H1 (cell line): ENCODE measurements at regions not wholly inside any gene's neighbourhood (a gene's known extent, or its start where the extent isn't known, plus 50 kb on each side); places are given as distances from the start of the nearest gene placed in this dataset.

Experiments
- CTCF ChIA-PET: fragments of 300-600 bp; sonication (Branson Sonifier 250); formaldehyde crosslinking; loops from one replicate; lab custom pipeline; 2021; ENCODE audit not compliant: partially characterized antibody; lab: Charles Lee
- POLR2A ChIA-PET: fragments of 300-600 bp; sonication (Branson Sonifier 250); formaldehyde crosslinking; loops from one replicate; lab custom pipeline; 2021; ENCODE audit warnings: inconsistent platforms; ENCODE audit not compliant: partially characterized antibody; lab: Charles Lee
- DNase-seq, 2 experiments: peaks; one replicate each; pipeline versions ENCODE4 v3.0.0 to v3.0.0-alpha.2; 2010 to 2022; ENCODE audit warnings: low spot score in 2 of 2, low read depth in 1 of 2, mixed read lengths in 1 of 2
- FAIRE-seq: peaks from 2 replicates; lab custom pipeline; 2011; peaks lifted over from hg19 to GRCh38; lab: Jason Lieb, UNC
- H2AFZ ChIP-seq: 2 replicates; pipeline ENCODE4 v1.8.1; 2012; ENCODE audit warnings: low read length, inconsistent platforms
- H2AK5ac ChIP-seq: 2 replicates; pipeline ENCODE4 v1.6.1; 2013; ENCODE audit warnings: low read depth, low read length
- H2BK120ac ChIP-seq: replicated peaks from 2 replicates; pipeline ENCODE3; 2013; ENCODE audit warnings: low read depth, low read length, inconsistent platforms
- H2BK12ac ChIP-seq: 2 replicates; pipeline ENCODE4 v1.6.1; 2013; ENCODE audit warnings: low read depth, low read length
- H2BK15ac ChIP-seq: 2 replicates; pipeline ENCODE4 v1.6.1; 2013; ENCODE audit warnings: low read length
- H2BK20ac ChIP-seq: 2 replicates; pipeline ENCODE4 v1.6.1; 2013; ENCODE audit warnings: low read length
- H2BK5ac ChIP-seq: 2 replicates; pipeline ENCODE4 v1.6.1; 2013; ENCODE audit warnings: low read depth, low read length
- H3K14ac ChIP-seq: 2 replicates; pipeline ENCODE4 v1.6.1; 2013; ENCODE audit warnings: inconsistent platforms; ENCODE audit not compliant: insufficient read length
- H3K18ac ChIP-seq: 2 replicates; pipeline ENCODE4 v1.6.1; 2013; ENCODE audit warnings: low read length; ENCODE audit errors: extremely low read depth
- H3K23ac ChIP-seq: 2 replicates; pipeline ENCODE4 v1.6.1; 2013; ENCODE audit warnings: inconsistent platforms; ENCODE audit not compliant: insufficient read length
- H3K23me2 ChIP-seq: 2 replicates; pipeline ENCODE4 v1.6.1; 2013; ENCODE audit warnings: low read depth, low read length
- H3K27ac ChIP-seq: 2 replicates; pipeline ENCODE4 v1.6.1; 2011; ENCODE audit warnings: low read depth, low read length, inconsistent platforms
- H3K27me3 ChIP-seq, 4 experiments: replicated peaks in 1 of 4; 1 replicate in 1 of 4; 2 replicates in 3 of 4; pipeline versions ENCODE4 v1.6.1 to v1.8.1; 2011 to 2013; ENCODE audit warnings: low read length in 3 of 4, mild to moderate bottlenecking in 3 of 4, inconsistent platforms in 2 of 4, mixed read lengths in 2 of 4, moderate library complexity in 1 of 4; ENCODE audit not compliant: control insufficient read depth in 3 of 4, insufficient read depth in 3 of 4; ENCODE audit errors: extremely low read depth in 1 of 4
- H3K36me3 ChIP-seq, 4 experiments: 2 replicates each; pipeline versions ENCODE4 v1.6.1 to v1.8.1; 2011 to 2013; ENCODE audit warnings: mild to moderate bottlenecking in 4 of 4, low read length in 3 of 4, moderate library complexity in 2 of 4, control low read depth in 1 of 4, inconsistent platforms in 1 of 4; ENCODE audit not compliant: insufficient read depth in 4 of 4, control insufficient read depth in 2 of 4
- H3K4ac ChIP-seq: replicated peaks from 2 replicates; pipeline ENCODE3; 2013; ENCODE audit warnings: low read length, low read depth, mixed read lengths, inconsistent platforms; ENCODE audit not compliant: insufficient read length
- H3K4me1 ChIP-seq, 4 experiments: replicated peaks in 1 of 4; 1 replicate in 1 of 4; 2 replicates in 3 of 4; pipeline versions ENCODE4 v1.6.1 to v1.8.1; 2011 to 2013; ENCODE audit warnings: low read length in 3 of 4, inconsistent platforms in 2 of 4, mixed read lengths in 1 of 4; ENCODE audit not compliant: insufficient read depth in 4 of 4, control insufficient read depth in 3 of 4
- H3K4me2 ChIP-seq, 2 experiments: 2 replicates each; pipeline versions ENCODE4 v1.6.1 to v1.8.1; 2011 to 2013; ENCODE audit warnings: low read depth in 2 of 2, low read length in 2 of 2, control low read depth in 1 of 2, inconsistent platforms in 1 of 2, mild to moderate bottlenecking in 1 of 2; ENCODE audit not compliant: insufficient read depth in 1 of 2
- H3K4me3 ChIP-seq, 4 experiments: fragments of 200-600, 300-600 bp in 1 of 4; sonication (generic), shearing (Covaris generic), sonication (Bioruptor Twin) in 1 of 4; 2 replicates each; pipeline versions ENCODE4 v1.5.1 to v1.8.1; 2011 to 2016; ENCODE audit warnings: low read length in 4 of 4, low read depth in 3 of 4, control low read depth in 2 of 4, inconsistent platforms in 2 of 4, mild to moderate bottlenecking in 2 of 4, mixed read lengths in 1 of 4, moderate library complexity in 1 of 4; ENCODE audit not compliant: insufficient read depth in 2 of 4; ENCODE audit errors: extremely low read depth in 1 of 4
- H3K56ac ChIP-seq: replicated peaks from 2 replicates; pipeline ENCODE3; 2013; ENCODE audit warnings: low read depth, mild to moderate bottlenecking, mixed read lengths, low read length, inconsistent platforms; ENCODE audit not compliant: insufficient read length
- H3K79me1 ChIP-seq: 2 replicates; pipeline ENCODE4 v1.6.1; 2013; ENCODE audit warnings: low read depth, low read length, control low read depth
- H3K79me2 ChIP-seq, 2 experiments: 2 replicates each; pipeline versions ENCODE4 v1.6.1 to v1.8.1; 2012 to 2013; ENCODE audit warnings: low read length in 2 of 2, mild to moderate bottlenecking in 2 of 2, inconsistent platforms in 1 of 2; ENCODE audit not compliant: insufficient read depth in 2 of 2, control insufficient read depth in 1 of 2
- H3K9ac ChIP-seq, 4 experiments: replicated peaks in 1 of 4; 1 replicate in 1 of 4; 2 replicates in 3 of 4; pipeline versions ENCODE4 v1.6.1 to v1.8.1; 2011 to 2013; ENCODE audit warnings: low read depth in 3 of 4, low read length in 3 of 4, control low read depth in 2 of 4, mild to moderate bottlenecking in 2 of 4, moderate library complexity in 2 of 4, inconsistent platforms in 1 of 4; ENCODE audit errors: extremely low read depth in 1 of 4
- H3K9me3 ChIP-seq, 2 experiments: 2 replicates each; pipeline versions ENCODE4 v1.6.1 to v1.8.1; 2012 to 2013; ENCODE audit warnings: mild to moderate bottlenecking in 2 of 2, moderate library complexity in 2 of 2, control low read depth in 1 of 2, inconsistent platforms in 1 of 2, low read depth in 1 of 2, low read length in 1 of 2, mixed read lengths in 1 of 2; ENCODE audit not compliant: insufficient read depth in 2 of 2
- H4K20me1 ChIP-seq, 2 experiments: replicated peaks in 1 of 2; 2 replicates each; pipeline versions ENCODE3 to v1.8.1; 2011 to 2013; ENCODE audit warnings: inconsistent platforms in 2 of 2, low read length in 2 of 2, mild to moderate bottlenecking in 1 of 2; ENCODE audit not compliant: insufficient read depth in 2 of 2, control insufficient read depth in 1 of 2
- H4K5ac ChIP-seq: 2 replicates; pipeline ENCODE4 v1.6.1; 2013; ENCODE audit warnings: low read length, low read depth, mixed read lengths, inconsistent platforms; ENCODE audit not compliant: insufficient read length
- H4K8ac ChIP-seq: 2 replicates; pipeline ENCODE4 v1.8.0; 2013; ENCODE audit warnings: mild to moderate bottlenecking, moderate library complexity, low read length, inconsistent platforms; ENCODE audit not compliant: insufficient read depth; ENCODE audit errors: extremely low read depth
- H4K91ac ChIP-seq: replicated peaks from 2 replicates; pipeline ENCODE3; 2013; ENCODE audit warnings: low read length, mixed read lengths, inconsistent platforms; ENCODE audit not compliant: insufficient read length
- POLR2A ChIP-seq, 2 experiments: IDR thresholded peaks; 1 replicate in 1 of 2; 2 replicates in 1 of 2; pipeline ENCODE4 v1.6.1; 2011; ENCODE audit warnings: low read depth in 2 of 2, low read length in 2 of 2, mild to moderate bottlenecking in 2 of 2; ENCODE audit errors: control extremely low read depth in 1 of 2
- SP2 ChIP-seq: IDR thresholded peaks from 2 replicates; pipeline ENCODE4 v1.6.1; 2012; ENCODE audit warnings: mild to moderate bottlenecking, low read length, inconsistent platforms
- WGBS, 2 experiments: shearing (Covaris generic) in 1 of 2; methylation state at CpG; one replicate each; pipeline versions ENCODE4 v1.1.6 to v1.1.7; 2013 to 2015; ENCODE audit warnings: low lambda C conversion rate in 2 of 2, mixed read lengths in 2 of 2, inconsistent platforms in 1 of 2, low coverage in 1 of 2, missing lambda C conversion rate in 1 of 2; ENCODE audit not compliant: insufficient replicate concordance in 2 of 2, insufficient coverage in 1 of 2, insufficient read length in 1 of 2; ENCODE audit errors: extremely low coverage in 1 of 2, missing lambda C conversion rate in 1 of 2; 5-methylcytosine and 5-hydroxymethylcytosine counted together

DNA sequence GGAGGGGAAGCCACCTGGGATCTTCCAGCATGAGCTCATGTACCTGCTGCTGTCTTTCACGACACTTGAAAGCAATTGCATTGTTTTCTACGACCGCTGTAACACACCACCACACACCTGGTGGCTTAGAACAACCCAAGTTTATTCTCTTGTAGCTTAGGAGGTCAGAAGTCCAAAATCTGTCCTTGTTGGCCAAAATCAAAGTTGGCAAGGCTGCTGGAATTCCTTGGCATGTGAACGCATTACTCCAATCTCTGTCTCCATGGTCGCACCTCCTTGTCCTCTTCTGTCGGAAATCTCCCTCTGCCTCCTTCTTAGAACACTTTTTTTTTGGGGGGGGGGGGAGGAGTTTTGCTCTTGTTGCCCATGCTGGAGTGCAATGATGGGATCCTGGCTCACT lies 305.7 kb downstream of the BAMBI start:
- no peak overlapping the region for H3K18ac ChIP-seq
- H3K23ac ChIP-seq, result no peak overlapping the region
- H4K20me1 ChIP-seq, result no peaks in the 10 kb centered on the region
- no peak overlapping the region for H3K14ac ChIP-seq
- no peak overlapping the region for H3K4ac ChIP-seq
- H3K4me2 ChIP-seq, result no peak overlapping the region
- ChIA-PET POLR2A (no interaction called here), CTCF (interaction anchor here (0.7 to 2.1 kb wide), 3 partner anchors 9 to 1302 kb away, joined by 3 to 8 read pairs (median 7); no protein-coding TSS in a partner anchor)
- H3K9me3 ChIP-seq, result no peaks in the 10 kb centered on the region
- no peak overlapping the region for H2BK5ac ChIP-seq
- no peak overlapping the region for H2BK120ac ChIP-seq
- H3K4me1 ChIP-seq, result no peaks in the 10 kb centered on the region
- H2BK12ac ChIP-seq, result no peak overlapping the region
- no peak overlapping the region for H2AK5ac ChIP-seq
- no peaks in the 10 kb centered on the region for H3K23me2 ChIP-seq
- H2BK15ac ChIP-seq, result no peak overlapping the region
- no peak overlapping the region for H4K8ac ChIP-seq
- H4K5ac ChIP-seq, result no peak overlapping the region
- H3K79me2 ChIP-seq, result no peaks in the 10 kb centered on the region
- no peak overlapping the region for H3K27ac ChIP-seq
- no peaks in the 10 kb centered on the region for H3K36me3 ChIP-seq
- no peak overlapping the region for H3K9ac ChIP-seq
- no peak overlapping the region for H3K56ac ChIP-seq
- H4K91ac ChIP-seq, result no peak overlapping the region
- H3K4me3 ChIP-seq, result no peak overlapping the region
- H2BK20ac ChIP-seq, result no peak overlapping the region
- FAIRE-seq (no peak), DNase-seq (no peak)
- H3K79me1 ChIP-seq, result no peaks in the 10 kb centered on the region
- no peak overlapping the region for H2AFZ ChIP-seq
- H3K27me3 ChIP-seq, result no peaks in the 10 kb centered on the region
- 82% methylated on average over 6 of the region's 6 CpGs; no CpG with 5 or more reads in 1 of the 2 experiments for WGBS, 2 experiments
- TF ChIP-seq POLR2A (IDR thresholded peaks at IDR 0.05; ENCODE audit: control extremely low read depth in 1 of 2, low read depth in 2 of 2, low read length in 2 of 2) (no peak), SP2 (no peak)
